ENCODE measurements at regions not wholly inside any gene's neighbourhood (a gene's known extent, or its start where the extent isn't known, plus 50 kb on each side); places are given as distances from the start of the nearest gene placed in this dataset.
"Not testable (repeated sequence)": the region's sequence is repeated elsewhere in the genome, so short reads cannot be mapped to it uniquely, and the experiment has no call there.

DNA sequence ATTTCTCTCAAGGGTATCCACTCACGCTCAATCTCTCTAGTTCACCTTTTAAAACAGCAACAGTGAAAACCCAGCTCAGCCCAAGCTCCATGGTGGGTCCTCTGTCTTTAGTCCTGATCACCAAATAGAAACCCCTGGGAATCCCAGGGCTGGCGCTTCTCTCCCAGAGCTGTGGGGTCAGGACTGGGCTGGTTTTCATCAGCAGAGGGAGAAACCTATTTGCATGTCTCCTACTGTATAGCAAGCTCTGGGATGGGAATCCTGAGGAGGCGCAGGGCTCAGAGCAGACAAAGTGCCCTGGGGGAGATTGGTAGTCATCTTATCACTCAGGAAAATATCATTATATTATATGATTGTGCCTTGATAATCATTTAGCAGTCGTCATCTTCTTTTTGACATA lies 843.1 kb downstream of the TMEM121 start:
- not testable (repeated sequence) for H3K36me3 Mint-ChIP-seq (ENCODE audit: low read depth, unreplicated experiment); H3K4me1 Mint-ChIP-seq (ENCODE audit: low read depth, unreplicated experiment)

DNA sequence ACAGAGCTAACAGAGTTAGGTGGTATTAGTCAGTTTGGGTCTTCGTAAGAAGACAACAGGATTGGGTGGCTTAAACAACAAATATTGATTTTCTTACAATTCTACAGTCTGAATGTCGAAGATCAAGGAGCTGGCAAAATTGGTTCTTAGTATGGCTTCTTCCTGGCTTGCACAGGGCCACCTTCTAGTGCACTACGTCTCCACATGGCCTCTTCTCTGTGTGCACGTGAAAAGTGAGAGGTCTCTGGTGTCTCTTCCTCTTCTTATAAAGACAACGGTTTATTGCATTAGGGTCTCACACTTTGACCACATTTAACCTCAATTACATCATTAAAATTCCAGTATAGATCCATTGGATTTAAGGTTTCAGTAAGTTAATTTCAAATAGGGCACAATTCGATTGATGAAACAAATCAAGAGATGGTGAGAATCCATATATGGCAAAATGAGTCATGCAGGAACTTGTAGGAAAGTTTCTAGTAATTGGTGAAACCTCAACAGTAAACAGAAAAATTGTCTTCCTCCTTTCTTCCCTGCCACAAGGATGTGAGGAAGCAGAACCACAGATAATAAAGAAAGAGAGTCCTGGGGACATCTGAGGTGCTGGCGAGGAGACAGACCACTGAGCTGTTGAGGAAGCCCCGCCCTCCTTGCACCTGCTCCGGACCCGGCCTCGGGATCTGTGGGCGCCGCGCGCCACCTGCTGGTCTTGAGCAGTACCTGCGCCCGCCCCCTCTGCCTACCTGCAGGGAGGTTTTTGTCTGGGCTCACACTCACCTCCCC lies 846.7 kb downstream of the TMEM121 start:
- peaks cover 15% of the 10 kb centered on the region for H3K9me3 Mint-ChIP-seq (ENCODE audit: unreplicated experiment)

More for the DNA sequence above, 843.1 kb downstream of the TMEM121 start:
- not testable (repeated sequence) for H3K4me2 ChIP-seq (ENCODE audit: low read length); H3K27ac ChIP-seq (ENCODE audit: low read depth, low read length); H3K27me3 ChIP-seq (ENCODE audit: insufficient read depth, low read length); H3K27ac Mint-ChIP-seq (ENCODE audit: unreplicated experiment); H3K36me3 ChIP-seq (ENCODE audit: insufficient read depth, low read length); H3K79me2 ChIP-seq (ENCODE audit: insufficient read depth, low read length); FAIRE-seq; H3K27me3 Mint-ChIP-seq (ENCODE audit: low read depth, unreplicated experiment); H2AFZ ChIP-seq (ENCODE audit: low read depth, low read length); DNase-seq (ENCODE audit: low read depth); H3K9me3 Mint-ChIP-seq (ENCODE audit: unreplicated experiment); H3K9me3 ChIP-seq (ENCODE audit: insufficient read depth, low read depth, low read length); H3K4me3 ChIP-seq (ENCODE audit: insufficient read depth, low read depth, low read length); H4K20me1 ChIP-seq (ENCODE audit: insufficient read depth, low read length); H3K4me1 ChIP-seq (ENCODE audit: insufficient read depth, low read length); H3K4me3 Mint-ChIP-seq (ENCODE audit: unreplicated experiment); H3K9ac ChIP-seq (ENCODE audit: low read length)

DNA sequence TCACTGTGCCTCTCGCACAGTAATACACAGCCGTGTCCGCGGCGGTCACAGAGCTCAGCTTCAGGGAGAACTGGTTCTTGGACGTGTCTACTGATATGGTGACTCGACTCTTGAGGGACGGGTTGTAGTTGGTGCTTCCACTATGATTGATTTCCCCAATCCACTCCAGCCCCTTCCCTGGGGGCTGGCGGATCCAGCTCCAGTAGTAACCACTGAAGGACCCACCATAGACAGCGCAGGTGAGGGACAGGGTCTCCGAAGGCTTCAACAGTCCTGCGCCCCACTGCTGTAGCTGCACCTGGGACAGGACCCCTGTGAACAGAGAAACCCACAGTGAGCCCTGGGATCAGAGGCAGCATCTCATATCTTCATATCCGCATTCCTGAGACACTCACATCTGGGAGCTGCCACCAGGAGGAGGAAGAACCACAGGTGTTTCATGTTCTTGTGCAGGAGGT lies 847.3 kb downstream of the TMEM121 start:
- not testable (repeated sequence) for H3K27ac ChIP-seq (ENCODE audit: low read depth, low read length); H3K27ac Mint-ChIP-seq (ENCODE audit: unreplicated experiment); H3K79me2 ChIP-seq (ENCODE audit: insufficient read depth, low read length); H3K4me2 ChIP-seq (ENCODE audit: low read length); H3K4me3 ChIP-seq (ENCODE audit: insufficient read depth, low read depth, low read length); H4K20me1 ChIP-seq (ENCODE audit: insufficient read depth, low read length); DNase-seq (ENCODE audit: low read depth); H2AFZ ChIP-seq (ENCODE audit: low read depth, low read length); H3K27me3 ChIP-seq (ENCODE audit: insufficient read depth, low read length); H3K36me3 ChIP-seq (ENCODE audit: insufficient read depth, low read length); H3K4me1 ChIP-seq (ENCODE audit: insufficient read depth, low read length); H3K4me3 Mint-ChIP-seq (ENCODE audit: unreplicated experiment); FAIRE-seq; H3K9ac ChIP-seq (ENCODE audit: low read length); H3K4me1 Mint-ChIP-seq (ENCODE audit: low read depth, unreplicated experiment); H3K27me3 Mint-ChIP-seq (ENCODE audit: low read depth, unreplicated experiment); H3K36me3 Mint-ChIP-seq (ENCODE audit: low read depth, unreplicated experiment); H3K9me3 ChIP-seq (ENCODE audit: insufficient read depth, low read depth, low read length)
- peaks cover 15% of the 10 kb centered on the region for H3K9me3 Mint-ChIP-seq (ENCODE audit: unreplicated experiment)

More for the DNA sequence above, 846.7 kb downstream of the TMEM121 start:
- TF ChIP-seq, protein P1, sequence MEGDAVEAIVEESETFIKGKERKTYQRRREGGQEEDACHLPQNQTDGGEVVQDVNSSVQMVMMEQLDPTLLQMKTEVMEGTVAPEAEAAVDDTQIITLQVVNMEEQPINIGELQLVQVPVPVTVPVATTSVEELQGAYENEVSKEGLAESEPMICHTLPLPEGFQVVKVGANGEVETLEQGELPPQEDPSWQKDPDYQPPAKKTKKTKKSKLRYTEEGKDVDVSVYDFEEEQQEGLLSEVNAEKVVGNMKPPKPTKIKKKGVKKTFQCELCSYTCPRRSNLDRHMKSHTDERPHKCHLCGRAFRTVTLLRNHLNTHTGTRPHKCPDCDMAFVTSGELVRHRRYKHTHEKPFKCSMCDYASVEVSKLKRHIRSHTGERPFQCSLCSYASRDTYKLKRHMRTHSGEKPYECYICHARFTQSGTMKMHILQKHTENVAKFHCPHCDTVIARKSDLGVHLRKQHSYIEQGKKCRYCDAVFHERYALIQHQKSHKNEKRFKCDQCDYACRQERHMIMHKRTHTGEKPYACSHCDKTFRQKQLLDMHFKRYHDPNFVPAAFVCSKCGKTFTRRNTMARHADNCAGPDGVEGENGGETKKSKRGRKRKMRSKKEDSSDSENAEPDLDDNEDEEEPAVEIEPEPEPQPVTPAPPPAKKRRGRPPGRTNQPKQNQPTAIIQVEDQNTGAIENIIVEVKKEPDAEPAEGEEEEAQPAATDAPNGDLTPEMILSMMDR (IDR thresholded peaks at IDR 0.05; ENCODE audit: insufficient read depth, low read depth, low read length) = no peak
- TF ChIP-seq EZH2 (IDR thresholded peaks at IDR 0.05; ENCODE audit: insufficient read depth, low read length) = no peak
- H3K4me1 ChIP-seq (ENCODE audit: insufficient read depth, low read length) = no peaks in the 10 kb centered on the region
- no peak overlapping the region for H3K27ac Mint-ChIP-seq (ENCODE audit: unreplicated experiment)
- H3K9ac ChIP-seq (ENCODE audit: low read length) = no peak overlapping the region
- no peaks in the 10 kb centered on the region for H3K27me3 ChIP-seq (ENCODE audit: insufficient read depth, low read length)
- H4K20me1 ChIP-seq (ENCODE audit: insufficient read depth, low read length) = no peaks in the 10 kb centered on the region
- no peaks in the 10 kb centered on the region for H3K36me3 Mint-ChIP-seq (ENCODE audit: low read depth, unreplicated experiment)
- H3K4me3 ChIP-seq (ENCODE audit: insufficient read depth, low read depth, low read length) = no peak overlapping the region
- H3K36me3 ChIP-seq (ENCODE audit: insufficient read depth, low read length) = no peaks in the 10 kb centered on the region
- H3K79me2 ChIP-seq (ENCODE audit: insufficient read depth, low read length) = no peaks in the 10 kb centered on the region
- H3K9me3 ChIP-seq (ENCODE audit: insufficient read depth, low read depth, low read length) = peaks cover 3% of the 10 kb centered on the region
- H3K4me3 Mint-ChIP-seq (ENCODE audit: unreplicated experiment) = no peak overlapping the region
- no peak for FAIRE-seq
- H2AFZ ChIP-seq (ENCODE audit: low read depth, low read length) = no peak overlapping the region
- H3K4me2 ChIP-seq (ENCODE audit: low read length) = no peak overlapping the region
- H3K27me3 Mint-ChIP-seq (ENCODE audit: low read depth, unreplicated experiment) = no peaks in the 10 kb centered on the region
- H3K4me1 Mint-ChIP-seq (ENCODE audit: low read depth, unreplicated experiment) = no peaks in the 10 kb centered on the region
- H3K27ac ChIP-seq (ENCODE audit: low read depth, low read length) = no peak overlapping the region
- no peak for DNase-seq (ENCODE audit: low read depth)
